ENCODE measurements at regions not wholly inside any gene's neighbourhood (a gene's known extent, or its start where the extent isn't known, plus 50 kb on each side); places are given as distances from the start of the nearest gene placed in this dataset.

- TF ChIP-seq MAX (IDR thresholded peaks at IDR 0.05; ENCODE audit: low read depth), result no peak
- Histone ChIP-seq H3F3A (replicated peaks; ENCODE audit: insufficient read depth) (peaks cover 11% of the 10 kb centered on the region), H3K4me2 (0 out of 2 replicates have a peak overlapping the region, but pooled peaks have one; percentile 5), H3K9ac (no peak overlapping the region), H3K9me3 (no peaks in the 10 kb centered on the region), H3K4me3 (ENCODE audit: low read depth in 2 of 2, low read length in 1 of 2) (no peak overlapping the region), H3K79me2 (ENCODE audit: insufficient read depth) (no peaks in the 10 kb centered on the region), H4K20me1 (ENCODE audit: insufficient read depth) (no peaks in the 10 kb centered on the region), H3K27me3 (ENCODE audit: insufficient read depth) (no peaks in the 10 kb centered on the region), H3K4me1 (ENCODE audit: control insufficient read depth in 1 of 2, insufficient read depth in 2 of 2, low read depth in 1 of 2, low read length in 1 of 2) (peaks cover 2 to 10% of the 10 kb centered on the region in 2 experiments; a peak in 3 of 4 replicates), H3K36me3 (replicated peaks in 1 of 2; ENCODE audit: control insufficient read depth in 1 of 2, insufficient read depth in 2 of 2, low read length in 1 of 2) (no peaks in the 10 kb centered on the region), H3K27ac (ENCODE audit: low read depth in 2 of 2, low read length in 1 of 2) (peak overlapping the region in 1 of 2 experiments; percentile 27; a peak in 1 of 4 replicates), H2AFZ (ENCODE audit: low read depth) (0 out of 2 replicates have a peak overlapping the region, but pooled peaks have one; percentile 67), H3K9me2 (no peaks in the 10 kb centered on the region)
- no peak for DNase-seq
- WGBS (ENCODE audit: low lambda C conversion rate), result 87% methylated on average over 5 of the region's 5 CpGs
- POLR2A ChIA-PET, result no interaction called here
- CTCF ChIA-PET, result no interaction called here
Observed at GRCh38 chr9:86563936-86564335, 209.7 kb upstream of the TUT7 start.

GRCh38 chr9:86563350-86563749 is 209.1 kb upstream of the TUT7 start:
- H4K20me1 ChIP-seq (ENCODE audit: insufficient read depth), result no peaks in the 10 kb centered on the region
- no peak overlapping the region for H3K9ac ChIP-seq
- H3K36me3 ChIP-seq (replicated peaks in 1 of 2; ENCODE audit: control insufficient read depth in 1 of 2, insufficient read depth in 2 of 2, low read length in 1 of 2), result no peaks in the 10 kb centered on the region
- 49% methylated on average over 3 of the region's 3 CpGs for WGBS (ENCODE audit: low lambda C conversion rate)
- peak overlapping the region; percentile 67 for H2AFZ ChIP-seq (ENCODE audit: low read depth)
- H3K27ac ChIP-seq (ENCODE audit: low read depth in 2 of 2, low read length in 1 of 2), result peak overlapping the region in 1 of 2 experiments; percentile 27; a peak in 1 of 4 replicates
- no peak overlapping the region for H3K4me3 ChIP-seq (ENCODE audit: low read depth in 2 of 2, low read length in 1 of 2)
- H3K4me1 ChIP-seq (ENCODE audit: control insufficient read depth in 1 of 2, insufficient read depth in 2 of 2, low read depth in 1 of 2, low read length in 1 of 2), result peaks cover 2 to 10% of the 10 kb centered on the region in 2 experiments; a peak in 3 of 4 replicates
- H3K79me2 ChIP-seq (ENCODE audit: insufficient read depth), result no peaks in the 10 kb centered on the region
- CTCF ChIA-PET, result no interaction called here
- 0 out of 2 replicates have a peak overlapping the region, but pooled peaks have one; percentile 5 for H3K4me2 ChIP-seq
- no peaks in the 10 kb centered on the region for H3K9me3 ChIP-seq
- no peaks in the 10 kb centered on the region for H3K9me2 ChIP-seq
- no peaks in the 10 kb centered on the region for H3K27me3 ChIP-seq (ENCODE audit: insufficient read depth)
- POLR2A ChIA-PET, result no interaction called here
- DNase-seq, result no peak
- peaks cover 11% of the 10 kb centered on the region for H3F3A ChIP-seq (replicated peaks; ENCODE audit: insufficient read depth)
- TF ChIP-seq JUND (IDR thresholded peaks at IDR 0.05) (peak; percentile 41), FOSL2 (IDR thresholded peaks at IDR 0.05; ENCODE audit: borderline replicate concordance, low read depth) (peak; percentile 22; the same call in 1 of the 2 replicates), RXRA (IDR thresholded peaks at IDR 0.05; ENCODE audit: borderline replicate concordance, low read depth) (no peak), GATA2 (CRISPR knock-in tag; IDR thresholded peaks at IDR 0.05) (no peak)
- TF ChIP-seq, protein P1, sequence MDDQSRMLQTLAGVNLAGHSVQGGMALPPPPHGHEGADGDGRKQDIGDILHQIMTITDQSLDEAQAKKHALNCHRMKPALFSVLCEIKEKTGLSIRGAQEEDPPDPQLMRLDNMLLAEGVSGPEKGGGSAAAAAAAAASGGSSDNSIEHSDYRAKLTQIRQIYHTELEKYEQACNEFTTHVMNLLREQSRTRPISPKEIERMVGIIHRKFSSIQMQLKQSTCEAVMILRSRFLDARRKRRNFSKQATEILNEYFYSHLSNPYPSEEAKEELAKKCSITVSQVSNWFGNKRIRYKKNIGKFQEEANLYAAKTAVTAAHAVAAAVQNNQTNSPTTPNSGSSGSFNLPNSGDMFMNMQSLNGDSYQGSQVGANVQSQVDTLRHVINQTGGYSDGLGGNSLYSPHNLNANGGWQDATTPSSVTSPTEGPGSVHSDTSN (IDR thresholded peaks at IDR 0.05), result 0 out of 2 replicates have a peak, but pooled peaks have one; percentile 31

DNA sequence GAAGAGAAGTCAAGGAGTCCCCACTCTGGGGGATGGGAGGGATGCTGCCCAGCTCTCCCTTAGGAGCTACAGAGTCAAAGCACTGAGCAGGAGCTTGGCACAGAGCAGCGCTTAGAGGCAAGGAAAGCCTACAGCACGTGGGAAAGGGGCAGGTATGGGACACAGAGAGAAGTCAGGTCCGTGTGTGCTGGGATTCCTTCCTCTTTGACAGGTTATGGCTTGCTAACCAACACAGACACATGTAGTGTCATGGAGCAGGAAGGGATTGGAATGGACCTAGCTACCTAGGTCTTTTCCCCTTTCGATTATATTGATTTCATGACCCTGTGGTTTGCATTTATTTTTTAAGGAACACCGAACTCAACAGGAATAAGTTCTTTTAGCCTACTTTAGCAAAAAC is 208.5 kb upstream of the TUT7 start:
- Histone ChIP-seq H3K9me3 (no peaks in the 10 kb centered on the region), H3F3A (replicated peaks; ENCODE audit: insufficient read depth) (peaks cover 11% of the 10 kb centered on the region), H3K9ac (no peak overlapping the region), H2AFZ (ENCODE audit: low read depth) (no peak overlapping the region), H3K4me1 (ENCODE audit: control insufficient read depth in 1 of 2, insufficient read depth in 2 of 2, low read depth in 1 of 2, low read length in 1 of 2) (peaks cover 2 to 10% of the 10 kb centered on the region in 2 experiments; a peak in 3 of 4 replicates), H3K4me2 (no peak overlapping the region), H3K27ac (ENCODE audit: low read depth in 2 of 2, low read length in 1 of 2) (peak overlapping the region in 1 of 2 experiments; percentile 27; a peak in 2 of 4 replicates), H3K79me2 (ENCODE audit: insufficient read depth) (no peaks in the 10 kb centered on the region), H3K9me2 (no peaks in the 10 kb centered on the region), H3K27me3 (ENCODE audit: insufficient read depth) (no peaks in the 10 kb centered on the region), H3K36me3 (replicated peaks in 1 of 2; ENCODE audit: control insufficient read depth in 1 of 2, insufficient read depth in 2 of 2, low read length in 1 of 2) (no peaks in the 10 kb centered on the region), H4K20me1 (ENCODE audit: insufficient read depth) (no peaks in the 10 kb centered on the region), H3K4me3 (ENCODE audit: low read depth in 2 of 2, low read length in 1 of 2) (no peak overlapping the region)
- 62% methylated on average over 5 of the region's 5 CpGs for WGBS (ENCODE audit: low lambda C conversion rate)
- ChIA-PET POLR2A (no interaction called here), CTCF (no interaction called here)
- no peak for DNase-seq
- TF ChIP-seq MXI1 (IDR thresholded peaks at IDR 0.05; ENCODE audit: low read depth, low read length), result no peak
- TF ChIP-seq NFIC (IDR thresholded peaks at IDR 0.05; ENCODE audit: borderline replicate concordance), result no peak
- no peak for TF ChIP-seq TCF12 (IDR thresholded peaks at IDR 0.05)
- TF ChIP-seq SIN3A (IDR thresholded peaks at IDR 0.05; ENCODE audit: borderline replicate concordance, low read depth, low read length), result no peak
- no peak for TF ChIP-seq ELF1 (IDR thresholded peaks at IDR 0.05)

All from SK-N-SH (cell line).